Neutrophil (primary cell): ENCODE measurements at regions not wholly inside any gene's neighbourhood (a gene's known extent, or its start where the extent isn't known, plus 50 kb on each side); places are given as distances from the start of the nearest gene placed in this dataset.

Experiments used
- H3K27ac ChIP-seq: fragments of 200-600 bp; sonication (generic); 2 replicates; pipeline ENCODE4 v1.5.1; 2016; ENCODE audit warnings: mild to moderate bottlenecking, moderate library complexity
- H3K27me3 ChIP-seq: fragments of 200-600 bp; sonication (generic); 2 replicates; pipeline ENCODE4 v1.6.0; 2016; ENCODE audit warnings: mild to moderate bottlenecking
- H3K36me3 ChIP-seq: fragments of 200-600 bp; sonication (generic); 2 replicates; pipeline ENCODE4 v1.5.1; 2017
- H3K4me1 ChIP-seq, 2 experiments: fragments of 200-600 bp in 1 of 2; sonication (generic) in 1 of 2; 1 replicate in 1 of 2; 2 replicates in 1 of 2; pipeline versions ENCODE4 v1.5.1 to v1.6.1; 2013 to 2016; ENCODE audit warnings: low read depth in 1 of 2, low read length in 1 of 2, mild to moderate bottlenecking in 1 of 2, moderate library complexity in 1 of 2; ENCODE audit not compliant: control insufficient read depth in 1 of 2, insufficient read depth in 1 of 2
- H3K4me3 ChIP-seq, 2 experiments: fragments of 200-600 bp in 1 of 2; sonication (generic) in 1 of 2; 1 replicate in 1 of 2; 2 replicates in 1 of 2; pipeline ENCODE4 v1.5.1; 2013 to 2016; ENCODE audit warnings: low read depth in 1 of 2, low read length in 1 of 2, mild to moderate bottlenecking in 1 of 2, moderate library complexity in 1 of 2
- H3K9me3 ChIP-seq: fragments of 200-600 bp; sonication (generic); 2 replicates; pipeline ENCODE4 v1.5.1; 2016
- TF ChIP-seq, protein P1 (sequence below): fragments of 200-600 bp; sonication (generic); IDR thresholded peaks from 2 replicates; pipeline ENCODE4 v1.5.1; 2016; ENCODE audit warnings: antibody characterized with exemption

GRCh38 chr1:221606256-221606655 is 135.6 kb downstream of the DUSP10 start:
- Histone ChIP-seq H3K4me1 (no peaks in the 10 kb centered on the region), H3K36me3 (no peaks in the 10 kb centered on the region), H3K4me3 (no peak overlapping the region), H3K27ac (no peak overlapping the region), H3K27me3 (no peaks in the 10 kb centered on the region), H3K9me3 (no peaks in the 10 kb centered on the region)
- TF ChIP-seq, protein P1, sequence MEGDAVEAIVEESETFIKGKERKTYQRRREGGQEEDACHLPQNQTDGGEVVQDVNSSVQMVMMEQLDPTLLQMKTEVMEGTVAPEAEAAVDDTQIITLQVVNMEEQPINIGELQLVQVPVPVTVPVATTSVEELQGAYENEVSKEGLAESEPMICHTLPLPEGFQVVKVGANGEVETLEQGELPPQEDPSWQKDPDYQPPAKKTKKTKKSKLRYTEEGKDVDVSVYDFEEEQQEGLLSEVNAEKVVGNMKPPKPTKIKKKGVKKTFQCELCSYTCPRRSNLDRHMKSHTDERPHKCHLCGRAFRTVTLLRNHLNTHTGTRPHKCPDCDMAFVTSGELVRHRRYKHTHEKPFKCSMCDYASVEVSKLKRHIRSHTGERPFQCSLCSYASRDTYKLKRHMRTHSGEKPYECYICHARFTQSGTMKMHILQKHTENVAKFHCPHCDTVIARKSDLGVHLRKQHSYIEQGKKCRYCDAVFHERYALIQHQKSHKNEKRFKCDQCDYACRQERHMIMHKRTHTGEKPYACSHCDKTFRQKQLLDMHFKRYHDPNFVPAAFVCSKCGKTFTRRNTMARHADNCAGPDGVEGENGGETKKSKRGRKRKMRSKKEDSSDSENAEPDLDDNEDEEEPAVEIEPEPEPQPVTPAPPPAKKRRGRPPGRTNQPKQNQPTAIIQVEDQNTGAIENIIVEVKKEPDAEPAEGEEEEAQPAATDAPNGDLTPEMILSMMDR = no peak

DNA sequence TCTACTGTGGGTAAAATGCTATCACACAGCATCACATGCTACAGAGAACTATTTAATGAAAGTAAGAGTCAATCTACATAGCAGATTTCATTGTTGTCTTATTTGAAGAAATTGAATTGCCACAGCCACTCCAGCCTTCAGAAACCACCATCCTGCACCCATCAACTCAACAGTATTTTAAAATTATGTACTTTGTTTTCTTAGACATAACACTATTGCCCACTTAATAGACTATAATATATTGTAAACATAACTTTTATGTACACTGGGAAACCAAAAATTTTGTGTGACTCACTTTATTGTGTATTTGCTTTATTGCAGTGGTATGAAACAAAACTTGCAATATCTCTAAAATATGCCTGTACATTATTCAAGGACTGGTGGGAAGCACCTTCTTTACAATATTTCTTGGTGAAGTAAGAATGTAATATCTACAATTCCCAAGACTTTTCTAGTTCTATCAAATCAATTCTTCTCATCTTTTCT is 133.0 kb downstream of the DUSP10 start:
- Histone ChIP-seq H3K4me1 (no peaks in the 10 kb centered on the region), H3K4me3 (no peak overlapping the region), H3K36me3 (no peaks in the 10 kb centered on the region), H3K27me3 (no peaks in the 10 kb centered on the region), H3K27ac (no peak overlapping the region), H3K9me3 (no peaks in the 10 kb centered on the region)
- TF ChIP-seq, protein P1 = no peak

- no peaks in the 10 kb centered on the region for H3K27me3 ChIP-seq
- H3K27ac ChIP-seq = no peak overlapping the region
- no peaks in the 10 kb centered on the region for H3K9me3 ChIP-seq
- TF ChIP-seq, protein P1 = no peak
- H3K36me3 ChIP-seq = no peaks in the 10 kb centered on the region
- no peaks in the 10 kb centered on the region for H3K4me1 ChIP-seq
- no peak overlapping the region for H3K4me3 ChIP-seq
Observed at GRCh38 chr1:221611656-221612046, 130.2 kb downstream of the DUSP10 start.

DNA sequence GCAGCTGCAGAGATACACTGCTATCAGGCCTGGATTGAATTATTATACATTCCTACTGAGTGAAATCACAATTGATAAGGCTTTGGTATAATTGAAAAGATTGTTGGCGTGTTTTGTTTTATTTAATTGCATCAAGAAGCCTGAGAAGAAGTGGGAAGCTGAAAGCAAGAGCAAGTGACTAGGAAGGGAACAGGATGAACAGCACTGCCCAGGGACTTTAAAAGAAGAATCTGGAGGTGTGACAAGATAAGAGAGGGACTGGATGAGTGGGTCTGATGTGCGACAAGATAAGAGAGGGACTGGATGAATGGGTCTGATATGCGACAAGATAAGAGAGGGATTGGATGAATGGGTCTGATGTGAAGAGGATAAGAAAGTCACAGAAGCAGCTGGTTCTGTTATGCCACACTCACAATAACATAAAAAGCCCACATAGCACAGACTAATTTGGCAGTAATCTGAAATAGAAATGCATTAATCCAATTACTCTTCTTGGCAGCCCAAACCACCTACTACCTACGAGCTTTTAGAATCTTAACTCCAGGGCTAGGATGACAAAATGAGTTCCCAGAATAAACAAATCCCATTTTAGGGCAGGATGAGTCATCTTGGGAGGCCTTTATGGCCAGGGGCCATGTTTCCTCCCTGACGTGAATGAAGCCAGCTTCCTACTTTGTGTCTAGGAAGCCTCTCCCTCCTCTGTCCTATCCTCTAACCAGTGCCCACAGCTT is 129.7 kb downstream of the DUSP10 start:
- TF ChIP-seq, protein P1 = no peak
- Histone ChIP-seq H3K27me3 (no peaks in the 10 kb centered on the region), H3K27ac (no peak overlapping the region), H3K4me1 (no peaks in the 10 kb centered on the region), H3K36me3 (no peaks in the 10 kb centered on the region), H3K4me3 (no peak overlapping the region), H3K9me3 (no peaks in the 10 kb centered on the region)

DNA sequence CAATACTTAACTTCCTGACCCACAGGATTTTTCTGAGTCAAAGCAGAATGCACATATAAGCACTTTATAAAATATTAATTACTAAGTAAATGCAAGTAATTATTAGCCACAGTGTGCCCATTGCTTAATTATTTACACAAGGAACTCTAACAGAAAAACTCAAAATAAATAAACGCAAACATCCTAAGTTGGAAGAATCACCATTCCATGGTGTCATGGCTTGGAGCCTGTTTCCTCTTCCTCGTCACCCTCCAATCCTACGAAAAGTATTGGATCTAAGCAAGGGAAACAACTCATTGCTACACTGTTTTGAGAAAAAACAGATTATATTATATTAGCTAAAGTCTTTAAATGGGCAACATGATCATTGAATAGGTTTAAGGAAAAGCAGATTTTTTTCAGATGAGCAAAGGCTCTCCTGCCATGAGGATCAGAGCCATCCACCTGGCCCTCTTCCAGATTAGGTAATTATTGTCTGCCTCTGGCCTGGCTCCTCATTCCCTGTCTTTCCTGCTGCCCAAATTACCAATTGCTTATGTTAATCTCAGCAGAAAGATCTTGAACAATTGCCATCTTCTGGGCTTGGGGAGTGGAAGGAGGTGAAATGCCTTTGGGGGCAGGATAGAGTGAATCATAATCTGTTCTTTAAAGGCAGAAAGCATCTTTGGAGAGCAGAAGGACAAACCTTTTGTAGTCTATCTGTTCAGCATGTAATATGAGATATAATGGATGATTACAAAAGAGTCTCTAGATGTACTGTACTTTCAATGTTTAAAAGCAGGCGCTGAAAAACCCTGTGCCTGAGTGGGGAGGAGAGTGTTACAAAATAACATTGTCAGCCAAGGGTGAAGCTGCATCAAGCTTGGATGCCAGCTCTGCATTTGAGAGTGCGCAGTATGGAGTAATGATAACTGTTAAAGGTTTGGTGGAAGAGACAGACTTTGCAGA is 121.2 kb downstream of the DUSP10 start:
- TF ChIP-seq, protein P1 = no peak
- Histone ChIP-seq H3K9me3 (no peaks in the 10 kb centered on the region), H3K27ac (no peak overlapping the region), H3K4me1 (no peaks in the 10 kb centered on the region), H3K36me3 (no peaks in the 10 kb centered on the region), H3K4me3 (no peak overlapping the region), H3K27me3 (no peaks in the 10 kb centered on the region)
